ENCODE measurements at regions not wholly inside any gene's neighbourhood (a gene's known extent, or its start where the extent isn't known, plus 50 kb on each side); places are given as distances from the start of the nearest gene placed in this dataset.
"Not testable (repeated sequence)": the region's sequence is repeated elsewhere in the genome, so short reads cannot be mapped to it uniquely, and the experiment has no call there.

- not testable (repeated sequence) for DNase-seq (ENCODE audit: low read depth)
Observed at GRCh38 chr10:59043358-59043757, 133.1 kb upstream of the PHYHIPL start.

DNA sequence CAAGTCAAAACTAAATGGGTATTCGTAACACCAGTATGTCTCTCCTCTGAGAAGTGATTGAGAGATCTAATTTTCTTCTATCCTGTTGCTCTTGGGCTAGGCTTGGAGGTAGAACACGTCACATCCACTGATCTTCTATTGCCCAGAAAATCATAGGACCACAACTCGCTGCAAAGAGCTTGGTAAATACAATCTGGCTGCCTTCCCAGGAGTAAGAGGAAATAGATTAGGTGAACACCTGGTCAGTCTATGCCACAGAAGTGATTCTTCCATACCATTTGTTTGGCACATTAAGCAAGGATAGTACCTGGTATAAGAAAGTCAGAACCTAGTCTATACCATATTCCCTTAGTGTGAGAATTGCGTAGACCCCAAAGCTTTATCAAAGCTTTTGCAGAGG, 129.3 kb upstream of the PHYHIPL start:
- no peak for DNase-seq (ENCODE audit: low read depth)

- DNase-seq (ENCODE audit: low read depth) = no peak
Observed at GRCh38 chr10:59047957-59048618, 128.4 kb upstream of the PHYHIPL start.

DNA sequence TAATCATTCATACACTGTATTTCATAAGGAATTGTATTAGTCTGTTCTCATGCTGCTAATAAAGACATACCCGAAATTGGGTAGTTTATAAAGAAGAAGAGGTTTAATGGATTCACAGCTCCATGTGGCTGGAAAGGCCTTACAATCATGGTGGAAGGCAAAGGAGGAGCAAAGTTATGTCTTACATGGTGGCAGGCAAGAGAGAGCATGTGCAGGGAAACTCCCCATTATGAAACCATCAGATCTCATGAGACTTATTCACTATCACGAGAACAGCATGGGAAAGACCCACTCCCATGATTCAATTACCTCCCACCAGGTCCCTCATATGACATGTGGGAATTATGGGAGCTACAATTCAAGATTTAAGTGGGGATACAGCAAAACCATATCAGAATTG, 122.9 kb upstream of the PHYHIPL start:
- DNase-seq (ENCODE audit: low read depth) = not testable (repeated sequence)

GRCh38 chr10:59055045-59055444, 121.4 kb upstream of the PHYHIPL start:
- DNase-seq (ENCODE audit: low read depth) = no peak

DNA sequence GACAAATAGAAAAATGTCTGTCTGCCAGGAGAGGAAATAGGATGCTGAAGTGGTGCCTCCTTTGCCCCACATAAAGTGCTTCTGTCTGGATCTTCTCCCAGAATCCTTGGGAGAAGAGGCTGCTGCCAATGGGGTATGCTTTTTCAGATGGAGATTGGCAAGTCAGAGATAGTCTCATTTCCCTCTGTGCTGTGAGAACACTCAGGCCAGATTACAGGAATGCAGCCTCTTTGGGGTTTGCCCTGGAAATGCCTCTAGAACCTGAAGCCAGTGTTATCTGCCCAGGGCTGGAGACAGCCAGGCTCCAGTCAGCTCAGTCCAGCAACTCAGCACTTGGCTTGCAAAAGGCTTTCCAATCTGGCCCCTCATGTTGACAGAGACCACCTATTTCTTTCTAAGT, 119.1 kb upstream of the PHYHIPL start:
- DNase-seq (ENCODE audit: low read depth) = no peak

- DNase-seq (ENCODE audit: low read depth) = no peak
Observed at GRCh38 chr10:59060852-59061251, 115.6 kb upstream of the PHYHIPL start.

DNA sequence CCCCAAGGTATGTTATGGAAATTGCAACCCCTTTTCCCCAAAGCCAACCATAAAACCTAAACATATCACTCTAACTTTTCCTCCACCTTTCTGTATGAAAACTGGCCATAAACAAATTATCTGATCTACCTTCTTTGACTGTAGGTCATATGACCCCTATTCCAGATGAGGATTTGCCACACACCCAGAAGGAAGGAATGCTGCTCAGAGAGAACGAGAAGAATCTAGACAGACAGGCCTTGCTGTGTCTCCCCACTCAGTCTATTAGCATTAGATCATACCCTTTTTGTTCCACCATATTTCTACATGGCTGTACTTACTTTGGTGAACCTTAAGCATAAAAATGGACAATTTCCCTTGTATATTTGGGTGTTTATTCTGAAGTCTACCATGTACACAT, 113.0 kb upstream of the PHYHIPL start:
- no peak for DNase-seq (ENCODE audit: low read depth)

DNA sequence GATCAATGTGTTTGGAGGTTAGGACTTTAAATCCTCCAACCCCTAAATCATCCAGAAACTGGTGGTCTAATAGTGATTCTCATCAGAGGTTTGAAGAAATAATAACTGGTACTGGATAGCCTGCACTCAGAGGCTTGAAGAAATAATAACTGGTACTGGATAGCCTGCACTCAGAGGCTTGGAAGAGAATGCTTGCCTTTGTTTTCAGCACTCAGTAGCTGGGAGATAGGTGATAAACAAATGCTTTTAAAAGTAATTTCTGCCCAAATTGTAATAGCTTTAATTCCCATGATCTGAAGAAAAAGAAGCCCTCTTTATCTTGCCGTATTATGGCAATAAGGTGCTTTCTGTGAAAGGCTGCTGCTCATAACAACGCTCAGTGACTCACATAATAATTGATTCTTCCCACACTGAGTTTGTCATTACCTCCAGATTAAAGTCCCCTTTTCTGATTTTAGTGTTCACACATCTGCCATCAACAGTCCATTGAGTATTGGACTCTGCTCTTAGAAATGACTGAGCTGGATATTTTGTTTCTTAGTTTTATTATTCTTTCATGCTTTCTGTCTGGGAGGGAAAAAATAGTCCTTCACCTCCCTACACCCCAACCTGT, 112.3 kb upstream of the PHYHIPL start:
- no peak for DNase-seq (ENCODE audit: low read depth)

- DNase-seq (ENCODE audit: low read depth) = no peak
Observed at GRCh38 chr10:59064759-59065539, 111.5 kb upstream of the PHYHIPL start.

DNA sequence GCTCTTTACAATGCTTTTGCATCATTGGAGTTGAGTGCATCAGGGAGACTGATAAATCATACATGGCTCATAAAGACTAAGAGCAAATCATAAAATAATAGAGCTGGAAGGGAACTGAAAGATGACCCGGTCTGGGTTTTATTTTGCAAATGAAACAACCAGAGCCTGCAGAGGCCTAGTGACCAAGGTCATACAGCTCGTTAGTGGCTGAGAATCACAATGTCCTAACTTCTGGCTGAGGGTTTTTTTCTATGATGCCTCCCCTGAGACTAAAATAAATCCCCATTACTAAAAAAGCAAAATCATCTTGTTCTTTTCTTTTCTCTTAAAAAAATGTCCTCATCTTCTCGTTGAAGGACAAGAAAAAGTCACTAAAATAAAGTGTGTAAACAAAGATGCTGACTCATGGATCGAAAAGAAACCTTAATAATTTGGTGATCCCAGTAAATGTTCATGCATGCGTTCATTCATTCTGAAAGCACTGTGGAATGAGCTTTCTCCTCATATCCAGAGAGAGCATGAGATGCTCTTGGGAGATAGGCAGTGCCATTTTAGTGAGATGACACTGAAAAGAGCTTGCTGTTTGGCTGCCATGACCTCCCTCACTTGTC, 107.8 kb upstream of the PHYHIPL start:
- no peak for DNase-seq (ENCODE audit: low read depth)

- DNase-seq (ENCODE audit: low read depth) = no peak
Observed at GRCh38 chr10:59072038-59072437, 104.4 kb upstream of the PHYHIPL start.

DNA sequence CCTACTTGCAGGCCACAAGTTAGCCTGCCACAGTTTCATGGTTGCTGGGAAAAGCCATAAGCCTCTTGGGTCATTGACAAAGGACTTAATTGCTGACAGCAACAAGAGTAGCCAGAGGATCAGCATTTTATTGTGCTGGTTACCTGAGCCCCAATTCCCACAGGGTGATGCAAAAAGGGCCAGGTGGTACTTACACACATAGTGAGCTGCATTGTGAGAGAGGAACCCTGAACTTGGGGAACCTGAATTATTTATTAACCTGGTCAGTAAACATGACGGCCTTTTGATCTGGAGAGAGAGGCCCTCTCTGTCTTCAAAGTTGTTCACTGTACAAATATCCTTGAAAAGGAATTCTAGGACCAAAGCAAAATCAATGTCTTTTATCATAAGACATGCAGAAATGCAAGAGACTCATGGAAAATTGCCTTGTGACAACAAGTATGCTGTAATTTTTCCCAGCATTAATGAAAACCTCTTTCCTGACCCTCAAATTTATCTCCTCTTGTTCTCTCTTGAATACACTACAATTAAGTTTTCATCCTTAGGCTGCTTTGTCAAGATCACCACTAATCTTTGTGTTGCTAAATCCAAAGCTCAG, 102.9 kb upstream of the PHYHIPL start:
- DNase-seq (ENCODE audit: low read depth) = no peak

DNA sequence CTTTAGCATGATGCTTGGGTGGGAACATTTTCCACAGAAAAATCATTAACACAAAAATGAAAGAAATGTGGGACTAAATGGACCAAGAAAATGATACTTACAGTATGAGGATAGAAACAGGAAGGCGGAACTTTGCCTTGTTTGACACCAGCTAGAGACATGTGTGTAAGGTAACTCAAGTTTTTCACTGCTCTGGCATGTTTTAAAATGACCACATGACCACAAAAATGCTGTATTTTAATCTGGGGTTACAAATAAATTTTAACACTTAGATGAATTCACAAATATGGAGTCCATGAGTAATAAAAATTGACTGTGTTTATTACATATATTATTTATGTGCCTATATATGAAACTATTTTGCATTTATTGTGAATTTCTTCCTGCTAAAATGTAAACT, 100.9 kb upstream of the PHYHIPL start:
- no peak for DNase-seq (ENCODE audit: low read depth)

DNA sequence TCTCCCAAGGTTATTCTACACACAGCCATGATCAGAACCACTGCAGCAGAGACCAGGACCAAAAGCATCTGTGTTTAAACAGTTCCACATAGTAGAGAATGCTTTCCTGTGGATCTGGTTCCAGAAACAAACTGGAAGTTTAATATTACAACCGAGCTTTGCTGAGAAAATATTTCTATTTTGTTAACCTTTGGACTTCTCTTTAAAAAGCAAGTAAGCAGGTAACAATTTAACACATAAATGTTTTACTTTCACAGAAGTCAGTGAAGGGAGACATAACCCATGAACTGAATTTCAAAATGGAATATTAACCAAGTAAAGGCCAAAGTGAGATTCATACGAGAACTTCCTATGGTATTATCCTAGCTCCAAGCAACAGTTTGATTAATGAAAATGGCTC, 98.6 kb upstream of the PHYHIPL start:
- no peak for DNase-seq (ENCODE audit: low read depth)

DNA sequence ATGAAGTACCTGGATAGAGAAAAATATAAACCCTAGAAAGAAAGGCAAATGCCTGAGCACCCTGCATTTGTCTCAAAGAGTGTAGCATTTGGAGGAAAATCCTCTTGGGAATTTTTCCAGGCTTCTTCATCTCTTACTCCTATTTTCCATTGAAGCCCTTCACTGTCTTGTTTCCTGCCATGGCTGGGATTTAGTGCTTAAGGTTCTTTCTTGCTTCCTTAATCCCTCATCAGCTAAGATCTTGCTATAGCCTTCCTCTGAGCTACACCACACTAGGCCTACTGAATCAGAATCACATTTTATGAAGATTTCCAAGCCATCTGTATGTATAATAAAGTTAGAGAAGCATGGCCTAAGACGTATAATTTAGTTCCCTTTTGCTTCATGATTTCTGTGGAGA, 97.5 kb upstream of the PHYHIPL start:
- DNase-seq (ENCODE audit: low read depth) = no peak

DNA sequence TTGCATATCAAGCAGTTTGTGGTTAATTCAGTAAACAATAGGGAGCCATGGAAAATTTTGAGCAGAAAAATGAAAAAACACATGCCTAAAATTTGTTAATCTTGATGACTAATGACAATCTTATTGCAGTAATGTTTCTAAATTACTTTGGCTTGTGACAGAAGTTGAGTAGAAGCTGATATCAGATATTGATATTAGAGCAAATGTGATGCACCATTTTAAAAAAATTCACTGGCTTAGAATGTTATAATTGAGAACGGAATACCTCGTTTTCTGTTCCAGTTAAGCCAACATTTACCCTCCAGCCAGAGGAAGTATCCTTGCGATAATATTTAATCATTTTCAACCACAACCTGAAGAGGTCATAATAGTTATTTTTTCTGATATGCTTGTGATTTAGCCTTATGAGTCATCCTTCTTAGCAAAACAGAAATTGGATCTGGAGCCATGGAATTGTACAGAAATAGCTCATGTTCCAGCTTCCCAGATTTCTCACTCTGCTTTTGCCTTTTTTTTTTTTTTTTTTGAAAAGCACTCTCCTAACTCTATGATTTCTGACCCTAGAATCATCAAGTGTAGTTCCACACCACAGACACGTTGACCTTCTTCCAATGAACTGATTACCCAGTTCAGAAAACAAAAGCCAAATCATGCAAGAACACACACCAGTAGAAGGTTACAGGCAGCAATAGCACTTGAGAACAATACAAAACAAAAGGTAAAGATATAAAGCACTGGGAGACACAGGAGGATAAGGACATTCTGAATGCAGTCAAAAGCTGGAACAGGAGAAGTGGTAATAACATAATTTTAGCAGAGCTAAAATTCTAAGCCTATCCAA, 96.8 kb upstream of the PHYHIPL start:
- peak; percentile 37 for DNase-seq (ENCODE audit: low read depth)

GRCh38 chr10:59082249-59082648, 94.2 kb upstream of the PHYHIPL start:
- DNase-seq (ENCODE audit: low read depth) = no peak

DNA sequence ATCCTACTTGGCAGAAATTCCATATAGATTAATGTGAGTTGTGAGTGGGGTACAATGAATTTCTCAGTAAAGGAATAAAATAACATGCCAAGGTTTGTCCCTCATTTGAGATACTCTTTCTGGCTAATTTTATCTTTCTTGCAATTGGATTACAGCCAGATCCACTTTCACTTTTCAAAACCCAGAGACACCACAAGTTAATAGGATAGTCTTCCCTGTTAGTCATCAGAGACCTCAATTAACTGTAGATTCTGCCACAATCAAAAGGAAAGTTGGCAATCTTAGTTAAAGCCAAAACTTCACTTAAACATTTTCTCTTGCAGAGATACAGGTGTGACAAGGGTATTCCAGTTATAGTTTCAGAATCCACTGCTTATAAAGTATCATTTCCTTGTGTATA, 91.4 kb upstream of the PHYHIPL start:
- no peak for DNase-seq (ENCODE audit: low read depth)

- DNase-seq (ENCODE audit: low read depth) = no peak
Observed at GRCh38 chr10:59085711-59086502, 90.5 kb upstream of the PHYHIPL start.

GRCh38 chr10:59087486-59087885, 89.0 kb upstream of the PHYHIPL start:
- DNase-seq (ENCODE audit: low read depth) = no peak
